ENCODE measurements at regions not wholly inside any gene's neighbourhood (a gene's known extent, or its start where the extent isn't known, plus 50 kb on each side); places are given as distances from the start of the nearest gene placed in this dataset.

DNA sequence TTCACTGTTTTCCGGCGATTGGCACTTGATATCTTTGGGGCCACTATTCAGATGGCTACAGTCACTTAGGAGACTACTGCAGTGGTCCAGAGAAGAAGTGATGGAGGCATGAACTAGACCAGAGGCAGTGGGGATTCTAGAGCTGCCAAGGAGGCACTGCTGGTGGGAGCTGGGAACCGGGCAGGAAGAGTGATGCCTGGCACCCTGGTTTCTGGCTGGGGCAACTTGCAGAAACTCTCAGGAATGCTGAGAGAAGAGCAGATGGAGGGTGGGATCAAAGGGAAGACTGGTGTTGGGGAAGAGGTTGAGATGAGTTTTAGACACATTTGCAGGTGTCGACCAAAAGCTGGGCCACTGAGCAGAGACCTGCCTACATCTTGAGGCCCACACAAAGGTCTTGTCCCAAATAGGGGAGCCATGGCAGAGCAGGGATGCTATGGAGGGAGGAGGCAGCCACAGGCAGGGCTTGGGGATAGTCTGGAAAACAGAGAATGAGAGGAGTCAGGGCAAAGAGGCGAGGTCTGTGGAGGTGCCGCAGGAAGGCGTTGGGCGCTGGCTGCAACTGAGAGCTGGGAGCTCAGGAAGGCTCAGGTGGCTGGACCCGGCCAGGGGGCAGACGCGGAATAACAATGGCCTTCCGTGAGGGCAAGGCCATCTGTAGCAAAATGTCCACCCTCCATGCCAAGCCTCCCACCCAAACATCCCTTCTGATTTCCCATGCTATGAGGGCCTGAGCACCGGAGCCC, 118.9 kb downstream of the TOMM20 start:
- Mint-ChIP-seq H3K4me3 (no peak overlapping the region), H3K36me3 (ENCODE audit: low read depth) (peaks cover 11% of the 10 kb centered on the region), H3K4me1 (ENCODE audit: low read depth) (peaks cover 91% of the 10 kb centered on the region), H3K27ac (peak overlapping the region; percentile 69), H3K27me3 (no peaks in the 10 kb centered on the region), H3K9me3 (peaks cover 9% of the 10 kb centered on the region)
- DNase-seq = peak; percentile 33

DNA sequence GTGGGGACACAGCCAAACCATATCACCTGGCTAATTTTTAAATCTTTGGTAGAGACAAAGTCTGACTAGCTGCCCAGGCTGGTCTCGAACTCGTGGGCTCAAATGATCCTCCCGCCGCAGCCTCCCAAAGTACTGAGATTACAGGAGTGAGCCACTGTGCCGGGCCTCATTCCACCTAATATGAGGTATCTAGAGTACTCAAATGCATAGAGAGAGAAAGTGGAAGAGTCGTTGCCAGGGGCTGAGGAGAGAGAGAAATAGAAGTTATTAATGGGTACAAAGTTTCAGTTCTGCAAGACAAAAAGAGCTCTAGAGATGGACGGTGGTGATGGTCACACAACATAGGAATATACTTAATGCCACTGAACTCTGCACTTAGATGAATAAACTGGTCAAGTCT, 119.6 kb downstream of the TOMM20 start:
- Mint-ChIP-seq H3K9me3 (peaks cover 7% of the 10 kb centered on the region), H3K4me3 (no peak overlapping the region), H3K27me3 (no peaks in the 10 kb centered on the region), H3K36me3 (ENCODE audit: low read depth) (peaks cover 11% of the 10 kb centered on the region), H3K4me1 (ENCODE audit: low read depth) (peaks cover 88% of the 10 kb centered on the region), H3K27ac (no peak overlapping the region)
- DNase-seq = peak; percentile 21

GRCh38 chr1:235008239-235008638, 120.4 kb downstream of the TOMM20 start:
- Mint-ChIP-seq H3K4me3 (no peak overlapping the region), H3K9me3 (peaks cover 7% of the 10 kb centered on the region), H3K27me3 (no peaks in the 10 kb centered on the region), H3K27ac (no peak overlapping the region), H3K36me3 (ENCODE audit: low read depth) (peaks cover 11% of the 10 kb centered on the region), H3K4me1 (ENCODE audit: low read depth) (peaks cover 84% of the 10 kb centered on the region)
- DNase-seq = no peak

GRCh38 chr1:235006816-235007215, 121.8 kb downstream of the TOMM20 start:
- H3K27ac Mint-ChIP-seq = no peak overlapping the region
- no peak overlapping the region for H3K4me3 Mint-ChIP-seq

GRCh38 chr1:235006132-235006721, 122.4 kb downstream of the TOMM20 start:
- peaks cover 9% of the 10 kb centered on the region for H3K36me3 Mint-ChIP-seq (ENCODE audit: low read depth)

More at GRCh38 chr1:235006816-235007215, 121.8 kb downstream of the TOMM20 start:
- Mint-ChIP-seq H3K27me3 (no peaks in the 10 kb centered on the region), H3K9me3 (peaks cover 7% of the 10 kb centered on the region), H3K36me3 (ENCODE audit: low read depth) (peaks cover 9% of the 10 kb centered on the region), H3K4me1 (ENCODE audit: low read depth) (peaks cover 76% of the 10 kb centered on the region)
- peak; percentile 31 for DNase-seq

DNA sequence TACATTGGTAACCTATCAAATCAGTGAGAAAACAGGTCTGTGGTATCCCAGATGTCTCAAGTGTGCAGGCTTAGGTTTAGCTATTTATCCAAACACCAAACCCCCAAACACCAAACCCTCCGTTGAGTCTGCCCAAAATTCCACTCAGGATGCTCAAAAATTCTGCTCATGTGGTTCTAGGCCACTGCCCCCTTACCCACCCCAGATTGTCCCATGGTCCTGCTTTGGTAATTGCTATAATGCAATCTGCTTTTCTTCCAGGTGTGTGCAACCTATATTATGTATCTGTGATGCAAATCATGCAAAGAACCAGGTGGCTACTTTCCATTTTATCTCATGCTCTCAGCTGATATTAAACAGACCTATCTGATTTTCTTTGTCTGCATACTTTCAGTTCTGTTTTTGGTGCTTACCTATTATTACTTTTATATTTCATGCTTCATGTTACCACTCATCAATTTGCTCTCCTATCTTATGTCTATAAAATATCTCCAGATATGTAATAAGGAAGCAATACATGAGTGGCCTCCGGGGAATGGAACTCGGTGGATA, 123.7 kb downstream of the TOMM20 start:
- DNase-seq = peak; percentile 22
- Mint-ChIP-seq H3K36me3 (ENCODE audit: low read depth) (peaks cover 5% of the 10 kb centered on the region), H3K9me3 (peaks cover 7% of the 10 kb centered on the region), H3K27me3 (no peaks in the 10 kb centered on the region), H3K4me1 (ENCODE audit: low read depth) (peaks cover 58% of the 10 kb centered on the region), H3K27ac (no peak overlapping the region), H3K4me3 (no peak overlapping the region)

More at GRCh38 chr1:235006132-235006721, 122.4 kb downstream of the TOMM20 start:
- no peaks in the 10 kb centered on the region for H3K27me3 Mint-ChIP-seq
- peak; percentile 26 for DNase-seq
- no peak overlapping the region for H3K27ac Mint-ChIP-seq
- no peak overlapping the region for H3K4me3 Mint-ChIP-seq
- H3K9me3 Mint-ChIP-seq = peaks cover 7% of the 10 kb centered on the region
- H3K4me1 Mint-ChIP-seq (ENCODE audit: low read depth) = peaks cover 71% of the 10 kb centered on the region

DNA sequence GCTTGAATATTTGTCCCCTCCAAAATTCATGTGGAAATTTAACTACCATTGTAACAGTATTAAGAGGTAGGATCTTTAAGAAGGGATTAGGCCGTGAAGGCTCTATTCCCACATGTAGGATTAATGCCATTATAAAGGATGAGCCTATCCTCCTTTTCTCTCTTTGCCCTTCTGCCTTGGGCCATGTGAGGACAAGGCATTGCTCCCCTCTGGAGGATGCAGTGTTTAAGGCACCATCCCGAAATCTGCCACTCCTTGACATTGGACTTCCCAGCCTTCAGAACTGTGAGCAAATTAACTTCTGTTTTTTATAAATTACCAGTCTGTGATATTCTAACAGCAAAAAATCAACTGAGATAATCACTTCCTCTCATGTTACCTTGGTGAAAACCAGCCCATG, 124.4 kb downstream of the TOMM20 start:
- H3K27ac Mint-ChIP-seq = no peak overlapping the region

GRCh38 chr1:235002706-235003300, 125.8 kb downstream of the TOMM20 start:
- no peak overlapping the region for H3K27ac Mint-ChIP-seq

More for the DNA sequence above, 124.4 kb downstream of the TOMM20 start:
- Mint-ChIP-seq H3K36me3 (ENCODE audit: low read depth) (peaks cover 3% of the 10 kb centered on the region), H3K4me3 (no peak overlapping the region), H3K9me3 (peaks cover 7% of the 10 kb centered on the region), H3K4me1 (ENCODE audit: low read depth) (peaks cover 52% of the 10 kb centered on the region), H3K27me3 (no peaks in the 10 kb centered on the region)
- DNase-seq = no peak

GRCh38 chr1:234999513-234999940, 129.1 kb downstream of the TOMM20 start:
- H3K36me3 Mint-ChIP-seq (ENCODE audit: low read depth) = no peaks in the 10 kb centered on the region
- H3K27ac Mint-ChIP-seq = no peak overlapping the region
- H3K4me1 Mint-ChIP-seq (ENCODE audit: low read depth) = peaks cover 17% of the 10 kb centered on the region
- DNase-seq = peak; percentile 22
- no peaks in the 10 kb centered on the region for H3K27me3 Mint-ChIP-seq
- H3K4me3 Mint-ChIP-seq = no peak overlapping the region
- H3K9me3 Mint-ChIP-seq = no peaks in the 10 kb centered on the region

More at GRCh38 chr1:235002706-235003300, 125.8 kb downstream of the TOMM20 start:
- peaks cover 41% of the 10 kb centered on the region for H3K4me1 Mint-ChIP-seq (ENCODE audit: low read depth)
- H3K27me3 Mint-ChIP-seq = no peaks in the 10 kb centered on the region
- H3K36me3 Mint-ChIP-seq (ENCODE audit: low read depth) = no peaks in the 10 kb centered on the region
- H3K9me3 Mint-ChIP-seq = no peaks in the 10 kb centered on the region
- H3K4me3 Mint-ChIP-seq = no peak overlapping the region
- DNase-seq = peak; percentile 26

DNA sequence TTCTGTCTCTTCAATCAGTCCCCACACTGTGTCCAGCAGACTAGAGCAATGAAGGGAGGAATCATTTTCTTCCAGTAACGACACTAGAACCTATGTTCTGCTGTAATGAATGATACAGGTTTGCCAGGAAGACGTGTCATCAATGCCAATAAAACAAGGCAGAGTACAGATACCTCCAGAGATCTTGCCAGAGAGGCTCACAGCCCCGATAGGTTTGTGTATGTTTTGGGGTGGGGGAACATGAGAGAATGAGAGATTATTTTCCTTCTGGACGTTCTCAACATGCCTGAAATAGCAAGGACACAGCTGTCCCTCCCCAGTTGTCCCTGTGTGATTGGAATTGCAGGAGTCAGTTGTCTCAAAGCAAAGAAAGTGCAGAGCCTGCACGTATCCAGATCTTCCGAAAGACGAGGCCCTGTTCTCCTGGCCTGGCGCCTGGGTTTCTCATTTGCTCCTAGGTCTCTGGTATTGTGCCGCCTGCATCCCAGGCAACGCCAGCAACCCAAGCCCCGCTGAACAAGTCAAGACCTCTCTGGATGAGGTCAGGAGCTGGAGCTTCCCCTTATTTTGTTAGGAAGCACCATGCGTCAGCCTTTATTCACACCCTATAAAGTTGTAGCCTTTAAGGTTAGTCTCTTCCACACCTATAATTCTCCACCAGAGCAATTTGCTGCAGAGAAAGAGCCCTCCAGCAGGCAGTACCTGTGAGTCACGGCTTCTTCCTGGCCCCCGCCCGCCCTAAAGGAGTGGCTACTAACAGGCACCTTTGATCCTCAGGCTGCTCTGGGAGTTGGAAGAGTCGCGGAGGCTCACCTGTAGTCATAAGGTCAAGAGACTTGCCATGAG, 130.5 kb downstream of the TOMM20 start:
- H3K27ac Mint-ChIP-seq = no peak overlapping the region
- no peak overlapping the region for H3K4me3 Mint-ChIP-seq
- no peaks in the 10 kb centered on the region for H3K27me3 Mint-ChIP-seq
- no peaks in the 10 kb centered on the region for H3K36me3 Mint-ChIP-seq (ENCODE audit: low read depth)
- peaks cover 15% of the 10 kb centered on the region for H3K4me1 Mint-ChIP-seq (ENCODE audit: low read depth)
- DNase-seq = peak; percentile 29
- no peaks in the 10 kb centered on the region for H3K9me3 Mint-ChIP-seq

DNA sequence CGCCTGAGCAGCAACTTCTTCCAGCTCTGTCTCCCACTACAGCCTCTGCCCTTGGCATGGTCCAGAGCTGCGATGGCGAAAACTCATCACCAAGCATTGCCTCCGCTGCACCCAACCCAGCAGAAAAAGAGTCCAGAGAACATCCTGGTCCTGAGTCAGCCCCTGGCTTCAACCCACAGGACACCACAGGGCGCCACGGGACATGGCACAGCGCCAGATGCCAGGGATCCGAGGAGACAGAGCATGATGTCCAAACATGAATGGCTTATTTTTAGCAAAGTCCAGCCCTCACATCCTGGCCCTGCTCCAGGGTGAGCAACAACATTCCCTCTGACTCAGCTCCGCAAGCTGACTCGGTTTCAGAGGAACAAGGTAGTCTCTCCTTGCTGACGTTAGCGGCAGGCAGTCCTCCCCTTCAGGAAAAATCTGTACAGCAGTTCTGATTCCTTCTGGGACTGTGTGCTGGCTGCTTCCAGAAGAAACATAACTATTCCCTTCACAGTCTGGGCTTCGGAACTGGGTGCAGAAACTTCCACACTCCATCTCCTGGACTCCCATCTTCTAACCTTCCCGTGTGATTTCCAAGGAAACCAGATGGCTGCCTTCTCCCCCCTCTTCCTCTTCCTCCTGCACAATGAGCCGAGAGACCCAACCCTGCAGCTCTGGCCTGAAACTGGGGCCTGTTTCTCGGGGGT, 131.3 kb downstream of the TOMM20 start:
- Mint-ChIP-seq H3K9me3 (no peaks in the 10 kb centered on the region), H3K4me3 (no peak overlapping the region), H3K27me3 (no peaks in the 10 kb centered on the region), H3K27ac (no peak overlapping the region), H3K4me1 (ENCODE audit: low read depth) (peaks cover 12% of the 10 kb centered on the region), H3K36me3 (ENCODE audit: low read depth) (no peaks in the 10 kb centered on the region)
- DNase-seq = peak; percentile 23

GRCh38 chr1:234996245-234996757, 132.3 kb downstream of the TOMM20 start:
- no peaks in the 10 kb centered on the region for H3K36me3 Mint-ChIP-seq (ENCODE audit: low read depth)
- no peaks in the 10 kb centered on the region for H3K9me3 Mint-ChIP-seq
- peaks cover 20% of the 10 kb centered on the region for H3K4me1 Mint-ChIP-seq (ENCODE audit: low read depth)
- no peaks in the 10 kb centered on the region for H3K27me3 Mint-ChIP-seq
- H3K27ac Mint-ChIP-seq = no peak overlapping the region
- no peak overlapping the region for H3K4me3 Mint-ChIP-seq
- peak; percentile 14 for DNase-seq

- no peak overlapping the region for H3K4me3 Mint-ChIP-seq
Observed at GRCh38 chr1:234994436-234995295, 134.0 kb downstream of the TOMM20 start.

More at GRCh38 chr1:234994436-234995295, 134.0 kb downstream of the TOMM20 start:
- H3K9me3 Mint-ChIP-seq = no peaks in the 10 kb centered on the region
- DNase-seq = peak; percentile 24
- no peaks in the 10 kb centered on the region for H3K36me3 Mint-ChIP-seq (ENCODE audit: low read depth)
- H3K27me3 Mint-ChIP-seq = no peaks in the 10 kb centered on the region
- H3K27ac Mint-ChIP-seq = no peak overlapping the region
- peaks cover 34% of the 10 kb centered on the region for H3K4me1 Mint-ChIP-seq (ENCODE audit: low read depth)

All from activated T-cell treated with anti-CD3 and anti-CD28 coated beads, Interleukin-2, amount 50 U/mL, for 24 hours (primary cell).